ENCODE measurements at regions not wholly inside any gene's neighbourhood (a gene's known extent, or its start where the extent isn't known, plus 50 kb on each side); places are given as distances from the start of the nearest gene placed in this dataset.

- intact Hi-C loops (cut with micrococcal nuclease; ENCODE audit: unreplicated experiment): no loop called here
- no peak overlapping the region for H3K4me3 ChIP-seq (ENCODE audit: low read depth, low read length)
- H3K4me1 Mint-ChIP-seq (ENCODE audit: low read depth, unreplicated experiment): no peaks in the 10 kb centered on the region
- no peaks in the 10 kb centered on the region for H3K27me3 Mint-ChIP-seq (ENCODE audit: insufficient read depth, unreplicated experiment)
- H3K9me3 ChIP-seq: no peaks in the 10 kb centered on the region
- ChIA-PET POLR2A (no interaction called here), CTCF (no interaction called here)
- no peak overlapping the region for H3K27ac Mint-ChIP-seq (ENCODE audit: unreplicated experiment)
- no peak overlapping the region for H3K4me3 Mint-ChIP-seq (ENCODE audit: unreplicated experiment)
- no peaks in the 10 kb centered on the region for H3K27me3 ChIP-seq (replicated peaks; ENCODE audit: control insufficient read depth, insufficient read depth, low read length)
- no peak for TF ChIP-seq CTCF (IDR thresholded peaks at IDR 0.05; ENCODE audit: insufficient read depth in 1 of 2, low read depth in 1 of 2, low read length in 1 of 2, severe bottlenecking in 1 of 2, unreplicated experiment in 1 of 2)
- no peaks in the 10 kb centered on the region for H3K4me1 ChIP-seq
- H3K36me3 ChIP-seq (ENCODE audit: control insufficient read depth, insufficient read depth, low read length): no peaks in the 10 kb centered on the region
- no peak for DNase-seq
- no peaks in the 10 kb centered on the region for H3K36me3 Mint-ChIP-seq (ENCODE audit: insufficient read depth, unreplicated experiment)
- peaks cover 22% of the 10 kb centered on the region for H3K9me3 Mint-ChIP-seq (ENCODE audit: unreplicated experiment)
- BruUV-seq (replicated peaks): no TSS peak
Observed at GRCh38 chr5:63118221-63118620, 539.6 kb downstream of the LRRC70 start.

GRCh38 chr5:63111891-63112290 is 533.3 kb downstream of the LRRC70 start:
- no peak for TF ChIP-seq CTCF (IDR thresholded peaks at IDR 0.05; ENCODE audit: insufficient read depth in 1 of 2, low read depth in 1 of 2, low read length in 1 of 2, severe bottlenecking in 1 of 2, unreplicated experiment in 1 of 2)
- ChIA-PET CTCF (no interaction called here), POLR2A (no interaction called here)
- no peaks in the 10 kb centered on the region for H3K27me3 Mint-ChIP-seq (ENCODE audit: insufficient read depth, unreplicated experiment)
- no peaks in the 10 kb centered on the region for H3K27me3 ChIP-seq (replicated peaks; ENCODE audit: control insufficient read depth, insufficient read depth, low read length)
- no peaks in the 10 kb centered on the region for H3K36me3 Mint-ChIP-seq (ENCODE audit: insufficient read depth, unreplicated experiment)
- H3K9me3 Mint-ChIP-seq (ENCODE audit: unreplicated experiment): peaks cover 14% of the 10 kb centered on the region
- no peaks in the 10 kb centered on the region for H3K36me3 ChIP-seq (ENCODE audit: control insufficient read depth, insufficient read depth, low read length)
- intact Hi-C loops (cut with micrococcal nuclease; ENCODE audit: unreplicated experiment): no loop called here
- BruUV-seq (replicated peaks): no TSS peak
- peaks cover 8% of the 10 kb centered on the region for H3K4me1 Mint-ChIP-seq (ENCODE audit: low read depth, unreplicated experiment)
- no peak overlapping the region for H3K4me3 Mint-ChIP-seq (ENCODE audit: unreplicated experiment)
- H3K4me1 ChIP-seq: peaks cover 11% of the 10 kb centered on the region
- H3K9me3 ChIP-seq: peaks cover 8% of the 10 kb centered on the region; the same call in 1 of the 2 replicates
- no peak overlapping the region for H3K27ac Mint-ChIP-seq (ENCODE audit: unreplicated experiment)
- DNase-seq: peak in 1 of 2 experiments; percentile 5
- H3K4me3 ChIP-seq (ENCODE audit: low read depth, low read length): no peak overlapping the region

GRCh38 chr5:63101870-63102269 is 523.3 kb downstream of the LRRC70 start:
- ChIA-PET POLR2A (no interaction called here), CTCF (no interaction called here)
- peaks cover 4% of the 10 kb centered on the region; the same call in 1 of the 2 replicates for H3K9me3 ChIP-seq
- no peaks in the 10 kb centered on the region for H3K27me3 Mint-ChIP-seq (ENCODE audit: insufficient read depth, unreplicated experiment)
- no peak for TF ChIP-seq CTCF (IDR thresholded peaks at IDR 0.05; ENCODE audit: insufficient read depth in 1 of 2, low read depth in 1 of 2, low read length in 1 of 2, severe bottlenecking in 1 of 2, unreplicated experiment in 1 of 2)
- no peak for DNase-seq
- no peaks in the 10 kb centered on the region for H3K36me3 ChIP-seq (ENCODE audit: control insufficient read depth, insufficient read depth, low read length)
- intact Hi-C loops (cut with micrococcal nuclease; ENCODE audit: unreplicated experiment): no loop called here
- no peak overlapping the region for H3K4me3 Mint-ChIP-seq (ENCODE audit: unreplicated experiment)
- no peak overlapping the region for H3K4me3 ChIP-seq (ENCODE audit: low read depth, low read length)
- H3K27ac Mint-ChIP-seq (ENCODE audit: unreplicated experiment): no peak overlapping the region
- no peaks in the 10 kb centered on the region for H3K27me3 ChIP-seq (replicated peaks; ENCODE audit: control insufficient read depth, insufficient read depth, low read length)
- H3K4me1 ChIP-seq: peaks cover 26% of the 10 kb centered on the region; the same call in 1 of the 2 replicates
- H3K4me1 Mint-ChIP-seq (ENCODE audit: low read depth, unreplicated experiment): peaks cover 10% of the 10 kb centered on the region
- no TSS peak for BruUV-seq (replicated peaks)
- no peaks in the 10 kb centered on the region for H3K36me3 Mint-ChIP-seq (ENCODE audit: insufficient read depth, unreplicated experiment)
- no peaks in the 10 kb centered on the region for H3K9me3 Mint-ChIP-seq (ENCODE audit: unreplicated experiment)
